ENCODE measurements at regions not wholly inside any gene's neighbourhood (a gene's known extent, or its start where the extent isn't known, plus 50 kb on each side); places are given as distances from the start of the nearest gene placed in this dataset.

DNA sequence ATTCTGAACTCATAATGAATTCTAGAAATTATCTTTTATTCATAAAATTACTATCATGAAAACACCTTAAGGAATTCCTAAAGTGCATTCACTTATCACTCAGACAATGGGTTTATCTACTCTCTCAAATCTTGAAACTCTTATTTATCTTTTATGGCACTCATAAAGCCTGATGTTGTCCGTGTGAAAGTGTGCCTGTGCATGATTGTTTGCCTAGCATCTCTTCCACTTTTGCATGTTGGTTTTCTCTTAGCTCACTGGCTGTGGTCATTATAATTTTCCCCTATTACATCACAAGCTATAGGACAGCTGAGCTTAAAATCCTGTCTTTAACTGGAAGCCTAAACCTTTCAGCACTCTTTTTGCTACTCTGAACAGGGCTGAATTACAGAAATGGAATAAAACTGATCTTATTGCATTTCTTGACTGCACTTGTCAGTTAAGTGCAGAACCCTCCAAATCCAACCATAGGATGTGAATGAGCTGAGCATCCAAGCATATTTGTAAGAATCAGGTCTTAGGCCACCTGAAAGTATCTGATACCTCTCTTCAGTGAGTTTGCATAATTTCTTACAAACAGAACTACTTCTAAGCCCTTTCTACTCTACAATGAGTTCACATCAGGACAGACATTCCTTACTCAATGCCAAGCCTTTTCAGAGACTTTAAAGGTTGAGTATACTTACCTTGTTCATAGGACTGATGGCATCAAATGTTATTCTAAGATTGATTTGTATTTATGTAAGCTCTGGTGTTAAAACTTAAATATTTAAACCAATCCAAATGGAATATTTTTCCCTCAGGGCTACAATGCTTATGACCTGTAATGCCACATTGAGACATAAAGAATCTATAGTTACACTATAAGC is 221.2 kb upstream of the KITLG start:
- Histone ChIP-seq H3K9ac (ENCODE audit: low read length) (no peak overlapping the region), H3K27ac (ENCODE audit: low read length) (no peak overlapping the region), H3K27me3 (ENCODE audit: low read length) (no peaks in the 10 kb centered on the region), H2AFZ (ENCODE audit: low read length) (no peak overlapping the region), H4K20me1 (ENCODE audit: low read length) (no peaks in the 10 kb centered on the region), H3K79me2 (ENCODE audit: low read length) (no peaks in the 10 kb centered on the region), H3F3A (ENCODE audit: low read length, unreplicated experiment) (no peaks in the 10 kb centered on the region), H3K4me1 (ENCODE audit: insufficient read depth, low read length) (no peaks in the 10 kb centered on the region), H3K4me3 (ENCODE audit: low read length) (no peak overlapping the region), H3K9me2 (replicated peaks; ENCODE audit: low read length) (no peaks in the 10 kb centered on the region), H3K36me3 (ENCODE audit: low read depth, low read length) (no peaks in the 10 kb centered on the region), H3K4me2 (ENCODE audit: low read length) (no peak overlapping the region), H3K9me3 (ENCODE audit: low read length) (no peaks in the 10 kb centered on the region; the same call in 1 of the 2 replicates)
- CTCF ChIA-PET, result no interaction called here
- TF ChIP-seq EZH2phosphoT487 (IDR thresholded peaks at IDR 0.05; ENCODE audit: borderline replicate concordance, low read length) (no peak), EZH2 (IDR thresholded peaks at IDR 0.05; ENCODE audit: low read length, unreplicated experiment) (no peak)
- TF ChIP-seq, protein P1, sequence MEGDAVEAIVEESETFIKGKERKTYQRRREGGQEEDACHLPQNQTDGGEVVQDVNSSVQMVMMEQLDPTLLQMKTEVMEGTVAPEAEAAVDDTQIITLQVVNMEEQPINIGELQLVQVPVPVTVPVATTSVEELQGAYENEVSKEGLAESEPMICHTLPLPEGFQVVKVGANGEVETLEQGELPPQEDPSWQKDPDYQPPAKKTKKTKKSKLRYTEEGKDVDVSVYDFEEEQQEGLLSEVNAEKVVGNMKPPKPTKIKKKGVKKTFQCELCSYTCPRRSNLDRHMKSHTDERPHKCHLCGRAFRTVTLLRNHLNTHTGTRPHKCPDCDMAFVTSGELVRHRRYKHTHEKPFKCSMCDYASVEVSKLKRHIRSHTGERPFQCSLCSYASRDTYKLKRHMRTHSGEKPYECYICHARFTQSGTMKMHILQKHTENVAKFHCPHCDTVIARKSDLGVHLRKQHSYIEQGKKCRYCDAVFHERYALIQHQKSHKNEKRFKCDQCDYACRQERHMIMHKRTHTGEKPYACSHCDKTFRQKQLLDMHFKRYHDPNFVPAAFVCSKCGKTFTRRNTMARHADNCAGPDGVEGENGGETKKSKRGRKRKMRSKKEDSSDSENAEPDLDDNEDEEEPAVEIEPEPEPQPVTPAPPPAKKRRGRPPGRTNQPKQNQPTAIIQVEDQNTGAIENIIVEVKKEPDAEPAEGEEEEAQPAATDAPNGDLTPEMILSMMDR (conservative IDR thresholded peaks at IDR 0.05; ENCODE audit: low read depth, low read length), result no peak
- no TSS peak for BruUV-seq (replicated peaks)
- ATAC-seq (no peak), DNase-seq (no peak)
- intact Hi-C loops (cut with micrococcal nuclease), result no loop called here
- POLR2A ChIA-PET (ENCODE audit: unreplicated experiment), result no interaction called here

DNA sequence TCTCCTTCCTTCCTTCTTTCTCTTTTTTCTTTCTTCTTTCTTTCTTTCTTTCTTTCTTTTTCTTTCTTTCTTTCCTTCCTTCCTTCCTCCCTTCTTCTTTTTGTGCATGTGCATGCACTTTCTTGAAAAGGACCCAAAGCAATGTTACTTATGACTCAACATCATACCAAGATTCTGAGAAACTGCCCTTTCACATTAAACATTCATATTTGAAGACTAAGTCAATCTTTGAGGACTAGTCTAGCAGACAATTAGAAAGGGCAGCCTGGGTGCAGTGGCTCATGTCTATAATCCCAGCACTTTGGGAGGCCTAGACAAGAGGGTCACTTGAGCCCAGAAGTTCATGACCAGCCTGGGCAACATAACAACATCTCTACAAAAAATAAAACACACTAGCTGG is 212.8 kb upstream of the KITLG start:
- H2AFZ ChIP-seq (ENCODE audit: low read length), result no peak overlapping the region
- H3K9ac ChIP-seq (ENCODE audit: low read length), result no peak overlapping the region
- no peaks in the 10 kb centered on the region for H3F3A ChIP-seq (ENCODE audit: low read length, unreplicated experiment)
- POLR2A ChIA-PET (ENCODE audit: unreplicated experiment), result no interaction called here
- no peak overlapping the region for H3K4me2 ChIP-seq (ENCODE audit: low read length)
- no peaks in the 10 kb centered on the region for H3K27me3 ChIP-seq (ENCODE audit: low read length)
- intact Hi-C loops (cut with micrococcal nuclease), result no loop called here
- BruUV-seq (replicated peaks), result no TSS peak
- no peaks in the 10 kb centered on the region for H3K9me2 ChIP-seq (replicated peaks; ENCODE audit: low read length)
- H3K4me1 ChIP-seq (ENCODE audit: insufficient read depth, low read length), result no peaks in the 10 kb centered on the region
- H4K20me1 ChIP-seq (ENCODE audit: low read length), result no peaks in the 10 kb centered on the region
- TF ChIP-seq EZH2phosphoT487 (IDR thresholded peaks at IDR 0.05; ENCODE audit: borderline replicate concordance, low read length) (no peak), EZH2 (IDR thresholded peaks at IDR 0.05; ENCODE audit: low read length, unreplicated experiment) (no peak)
- TF ChIP-seq, protein P1 (conservative IDR thresholded peaks at IDR 0.05; ENCODE audit: low read depth, low read length), result no peak
- H3K36me3 ChIP-seq (ENCODE audit: low read depth, low read length), result no peaks in the 10 kb centered on the region
- no peaks in the 10 kb centered on the region for H3K79me2 ChIP-seq (ENCODE audit: low read length)
- CTCF ChIA-PET, result no interaction called here
- ATAC-seq (no peak), DNase-seq (peak; percentile 17)
- no peak overlapping the region for H3K4me3 ChIP-seq (ENCODE audit: low read length)
- H3K9me3 ChIP-seq (ENCODE audit: low read length), result no peaks in the 10 kb centered on the region
- H3K27ac ChIP-seq (ENCODE audit: low read length), result no peak overlapping the region

DNA sequence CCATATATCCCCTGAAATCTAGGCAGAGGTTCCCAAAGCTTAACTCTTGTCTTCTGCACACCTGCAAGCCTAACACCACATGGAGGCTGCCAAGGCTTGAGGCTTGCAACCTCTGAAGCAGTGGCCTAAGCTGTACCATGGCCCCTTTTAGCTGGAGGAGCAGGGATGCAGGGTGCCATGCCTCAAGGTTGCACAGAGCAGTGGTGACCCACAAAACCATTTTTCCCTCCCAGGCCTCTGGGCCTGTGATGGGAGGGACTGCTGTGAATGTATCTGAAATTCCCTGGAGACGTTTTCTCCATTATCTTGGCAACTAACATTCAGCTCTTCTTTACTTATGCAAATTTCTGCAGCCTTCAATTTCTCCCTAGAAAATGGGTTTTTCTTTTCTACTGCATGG is 210.0 kb upstream of the KITLG start:
- no peaks in the 10 kb centered on the region for H3K4me1 ChIP-seq (ENCODE audit: insufficient read depth, low read length)
- H3K4me3 ChIP-seq (ENCODE audit: low read length), result no peak overlapping the region
- H3K36me3 ChIP-seq (ENCODE audit: low read depth, low read length), result no peaks in the 10 kb centered on the region
- H3K9ac ChIP-seq (ENCODE audit: low read length), result no peak overlapping the region
- intact Hi-C loops (cut with micrococcal nuclease), result no loop called here
- CTCF ChIA-PET, result no interaction called here
- POLR2A ChIA-PET (ENCODE audit: unreplicated experiment), result no interaction called here
- no peak overlapping the region for H3K4me2 ChIP-seq (ENCODE audit: low read length)
- no peaks in the 10 kb centered on the region for H3K9me3 ChIP-seq (ENCODE audit: low read length)
- TF ChIP-seq EZH2phosphoT487 (IDR thresholded peaks at IDR 0.05; ENCODE audit: borderline replicate concordance, low read length) (no peak), EZH2 (IDR thresholded peaks at IDR 0.05; ENCODE audit: low read length, unreplicated experiment) (no peak)
- TF ChIP-seq, protein P1 (conservative IDR thresholded peaks at IDR 0.05; ENCODE audit: low read depth, low read length), result no peak
- H3K9me2 ChIP-seq (replicated peaks; ENCODE audit: low read length), result no peaks in the 10 kb centered on the region
- no peak overlapping the region for H3K27ac ChIP-seq (ENCODE audit: low read length)
- H2AFZ ChIP-seq (ENCODE audit: low read length), result no peak overlapping the region
- DNase-seq (no peak), ATAC-seq (no peak)
- H3F3A ChIP-seq (ENCODE audit: low read length, unreplicated experiment), result no peaks in the 10 kb centered on the region
- no peaks in the 10 kb centered on the region for H4K20me1 ChIP-seq (ENCODE audit: low read length)
- H3K27me3 ChIP-seq (ENCODE audit: low read length), result no peaks in the 10 kb centered on the region
- BruUV-seq (replicated peaks), result no TSS peak
- no peaks in the 10 kb centered on the region for H3K79me2 ChIP-seq (ENCODE audit: low read length)
